H9 (cell line): ENCODE measurements at regions not wholly inside any gene's neighbourhood (a gene's known extent, or its start where the extent isn't known, plus 50 kb on each side); places are given as distances from the start of the nearest gene placed in this dataset.

Experiments used
- DNase-seq: peaks from one replicate; pipeline ENCODE4 v3.0.0-alpha.2; 2017
- H2AFZ ChIP-seq: one replicate; pipeline ENCODE4 v1.6.1; 2013; ENCODE audit warnings: mild to moderate bottlenecking, low read length, control low read depth, moderate library complexity
- H2AK5ac ChIP-seq: 2 replicates; pipeline ENCODE4 v1.6.1; 2013; ENCODE audit warnings: low read length, control low read depth, mixed read lengths; ENCODE audit not compliant: insufficient read length
- H2BK120ac ChIP-seq: one replicate; pipeline ENCODE4 v1.6.1; 2013; ENCODE audit warnings: low read depth, mild to moderate bottlenecking, low read length, control low read depth, inconsistent platforms; ENCODE audit not compliant: poor library complexity, severe bottlenecking
- H2BK12ac ChIP-seq: 2 replicates; pipeline ENCODE4 v1.6.1; 2013; ENCODE audit warnings: low read length, control low read depth, mixed read lengths, low read depth; ENCODE audit not compliant: insufficient read length
- H2BK15ac ChIP-seq: 2 replicates; pipeline ENCODE4 v1.6.1; 2013; ENCODE audit warnings: low read depth, low read length, control low read depth
- H2BK20ac ChIP-seq: one replicate; pipeline ENCODE4 v1.6.1; 2013; ENCODE audit warnings: low read depth, mild to moderate bottlenecking, low read length, control low read depth, inconsistent platforms; ENCODE audit not compliant: poor library complexity, severe bottlenecking
- H2BK5ac ChIP-seq: 2 replicates; pipeline ENCODE4 v1.6.1; 2013; ENCODE audit warnings: low read length, control low read depth, mixed read lengths; ENCODE audit not compliant: insufficient read length
- H3K14ac ChIP-seq: 2 replicates; pipeline ENCODE4 v1.6.1; 2013; ENCODE audit warnings: low read length, control low read depth; ENCODE audit not compliant: insufficient read depth
- H3K18ac ChIP-seq: 2 replicates; pipeline ENCODE4 v1.6.1; 2013; ENCODE audit warnings: low read depth, mild to moderate bottlenecking, mixed read lengths, low read length, control low read depth; ENCODE audit not compliant: insufficient read length
- H3K23ac ChIP-seq: 2 replicates; pipeline ENCODE4 v1.6.1; 2013; ENCODE audit warnings: low read length, control low read depth, mixed read lengths, low read depth; ENCODE audit not compliant: insufficient read length
- H3K23me2 ChIP-seq: 2 replicates; pipeline ENCODE4 v1.6.1; 2013; ENCODE audit warnings: low read depth, mild to moderate bottlenecking, mixed read lengths, low read length, control low read depth; ENCODE audit not compliant: insufficient read length, poor library complexity, severe bottlenecking
- H3K27ac ChIP-seq: 2 replicates; pipeline ENCODE4 v1.5.1; 2013; ENCODE audit warnings: low read length, control low read depth, mixed read lengths, low read depth; ENCODE audit not compliant: insufficient read length
- H3K27me3 ChIP-seq: 2 replicates; pipeline ENCODE4 v1.6.1; 2013; ENCODE audit warnings: low read length, control low read depth, inconsistent platforms; ENCODE audit not compliant: insufficient read depth
- H3K4ac ChIP-seq: 2 replicates; pipeline ENCODE4 v1.6.1; 2013; ENCODE audit warnings: low read depth, mild to moderate bottlenecking, control low read depth, inconsistent platforms, low read length, moderate library complexity
- H3K4me1 ChIP-seq: 2 replicates; pipeline ENCODE4 v1.6.1; 2013; ENCODE audit warnings: low read length, control low read depth, inconsistent platforms; ENCODE audit not compliant: insufficient read depth
- H3K4me2 ChIP-seq: 2 replicates; pipeline ENCODE4 v1.6.1; 2013; ENCODE audit warnings: low read length, control low read depth, mixed read lengths; ENCODE audit not compliant: insufficient read length, insufficient read depth
- H3K56ac ChIP-seq: 2 replicates; pipeline ENCODE4 v1.6.1; 2013; ENCODE audit warnings: low read depth, mild to moderate bottlenecking, mixed read lengths, low read length, control low read depth; ENCODE audit not compliant: insufficient read length
- H3K79me1 ChIP-seq: 2 replicates; pipeline ENCODE4 v1.6.1; 2013; ENCODE audit warnings: low read depth, mild to moderate bottlenecking, moderate library complexity, low read length, control low read depth, inconsistent platforms; ENCODE audit not compliant: insufficient read depth, poor library complexity, severe bottlenecking
- H3K79me2 ChIP-seq: 2 replicates; pipeline ENCODE4 v1.6.1; 2013; ENCODE audit warnings: low read length, control low read depth, inconsistent platforms; ENCODE audit not compliant: insufficient read depth
- H3K9ac ChIP-seq: 2 replicates; pipeline ENCODE4 v1.6.1; 2013; ENCODE audit warnings: low read length, control low read depth, mixed read lengths; ENCODE audit not compliant: insufficient read length; ENCODE audit errors: extremely low read depth
- H3K9me3 ChIP-seq: one replicate; pipeline ENCODE4 v1.6.1; 2013; ENCODE audit warnings: low read depth, low read length, inconsistent platforms; ENCODE audit not compliant: control insufficient read depth
- H3T11ph ChIP-seq: one replicate; pipeline ENCODE4 v1.6.1; 2013; ENCODE audit warnings: mild to moderate bottlenecking, low read length, control low read depth, inconsistent platforms
- H4K20me1 ChIP-seq: one replicate; pipeline ENCODE4 v1.6.1; 2013; ENCODE audit not compliant: control insufficient read depth, insufficient read length, insufficient read depth
- H4K5ac ChIP-seq: 2 replicates; pipeline ENCODE4 v1.6.1; 2013; ENCODE audit warnings: low read depth, mild to moderate bottlenecking, mixed read lengths, low read length, control low read depth; ENCODE audit not compliant: insufficient read length
- H4K8ac ChIP-seq: replicated peaks from 2 replicates; pipeline ENCODE4 v1.6.1; 2013; ENCODE audit warnings: low read length, control low read depth, mixed read lengths, low read depth; ENCODE audit not compliant: insufficient read length
- H4K91ac ChIP-seq: 2 replicates; pipeline ENCODE4 v1.6.1; 2013; ENCODE audit warnings: low read depth, mild to moderate bottlenecking, moderate library complexity, mixed read lengths, low read length, control low read depth; ENCODE audit not compliant: insufficient read length
- H3K27ac Mint-ChIP-seq, 3 experiments: 2 replicates in 2 of 3; 3 replicates in 1 of 3; pipeline ENCODE4 v1.8.0; 2020 to 2021; ENCODE audit warnings: mixed read lengths in 3 of 3, mild to moderate bottlenecking in 1 of 3, moderate library complexity in 1 of 3
- H3K27me3 Mint-ChIP-seq: 2 replicates; pipeline ENCODE4 v1.8.0; 2021; ENCODE audit warnings: low read depth, mild to moderate bottlenecking, moderate library complexity, mixed read lengths
- H3K36me3 Mint-ChIP-seq, 3 experiments: 2 replicates in 2 of 3; 3 replicates in 1 of 3; pipeline ENCODE4 v1.8.0; 2020 to 2021; ENCODE audit warnings: low read depth in 3 of 3, mixed read lengths in 3 of 3; ENCODE audit not compliant: insufficient read depth in 1 of 3
- H3K4me1 Mint-ChIP-seq, 2 experiments: 2 replicates each; pipeline ENCODE4 v1.8.0; 2020; ENCODE audit warnings: mixed read lengths in 2 of 2
- H3K4me3 Mint-ChIP-seq, 2 experiments: 2 replicates in 1 of 2; 3 replicates in 1 of 2; pipeline ENCODE4 v1.8.0; 2020 to 2021; ENCODE audit warnings: mild to moderate bottlenecking in 2 of 2, mixed read lengths in 2 of 2, moderate library complexity in 1 of 2
- H3K9me3 Mint-ChIP-seq, 2 experiments: 2 replicates in 1 of 2; 3 replicates in 1 of 2; pipeline ENCODE4 v1.8.0; 2020; ENCODE audit warnings: mild to moderate bottlenecking in 2 of 2, mixed read lengths in 2 of 2, moderate library complexity in 1 of 2
- CTCF ChIP-seq: fragments of 200-600 bp; sonication (generic); conservative IDR thresholded peaks from 3 replicates; pipeline ENCODE4 v1.8.0; 2021; ENCODE audit warnings: antibody characterized with exemption, mild to moderate bottlenecking
- WGBS: extraction: QIAGEN DNeasy Blood & Tissue Kit; methylation state at CpG from one replicate; pipeline ENCODE4 v1.1.7; 2013; ENCODE audit warnings: missing lambda C conversion rate, low lambda C conversion rate, mixed read lengths; ENCODE audit not compliant: insufficient read length; ENCODE audit errors: extremely low coverage; 5-methylcytosine and 5-hydroxymethylcytosine counted together

- WGBS, result no CpG with 5 or more reads among the region's 3 CpGs
- H3K27ac Mint-ChIP-seq, result peak overlapping the region in 1 of 3 experiments; percentile 27; a peak in 1 of 7 replicates
Observed at GRCh38 chr2:83567551-83567950, 891.5 kb downstream of the SUCLG1 start.

More at GRCh38 chr2:83567551-83567950, 891.5 kb downstream of the SUCLG1 start:
- Histone ChIP-seq H3K56ac (no peak overlapping the region), H3K18ac (no peak overlapping the region), H4K20me1 (no peaks in the 10 kb centered on the region), H2BK12ac (no peak overlapping the region), H3T11ph (no peak overlapping the region), H3K79me2 (no peaks in the 10 kb centered on the region), H3K14ac (no peak overlapping the region), H2BK15ac (no peak overlapping the region), H2BK20ac (no peak overlapping the region), H3K4me2 (no peak overlapping the region), H2BK120ac (no peak overlapping the region), H3K4ac (no peak overlapping the region), H3K9ac (no peak overlapping the region), H2AFZ (no peak overlapping the region), H2BK5ac (no peak overlapping the region), H3K79me1 (no peaks in the 10 kb centered on the region), H2AK5ac (no peak overlapping the region), H3K4me1 (no peaks in the 10 kb centered on the region), H4K5ac (no peak overlapping the region), H3K23ac (no peak overlapping the region), H3K27ac (no peak overlapping the region), H3K9me3 (no peaks in the 10 kb centered on the region), H3K27me3 (no peaks in the 10 kb centered on the region), H4K8ac (no peak overlapping the region), H3K23me2 (no peaks in the 10 kb centered on the region), H4K91ac (no peak overlapping the region)
- no peak for TF ChIP-seq CTCF
- no peak for DNase-seq
- H3K4me3 Mint-ChIP-seq, result no peak overlapping the region
- no peaks in the 10 kb centered on the region for H3K9me3 Mint-ChIP-seq
- H3K27me3 Mint-ChIP-seq, result no peaks in the 10 kb centered on the region
- peaks cover 0 to 4% of the 10 kb centered on the region in 2 experiments; a peak in 2 of 4 replicates for H3K4me1 Mint-ChIP-seq
- no peaks in the 10 kb centered on the region for H3K36me3 Mint-ChIP-seq
